IMR-90 (cell line): ENCODE measurements at regions not wholly inside any gene's neighbourhood (a gene's known extent, or its start where the extent isn't known, plus 50 kb on each side); places are given as distances from the start of the nearest gene placed in this dataset.

Experiments
- ATAC-seq: fragments of 200-7000 bp; cut with Tn5 transposase; 2 replicates; pipeline ENCODE4 v1.9.1; 2020; ENCODE audit warnings: low read depth, mild to moderate bottlenecking, moderate library complexity
- BruUV-seq: library from RNA; stranded (reverse); fragments of 400-500 nt; replicated peaks from 2 replicates; lab custom pipeline; 2021; lab: Mats Ljungman, UMichigan
- CTCF ChIA-PET: fragments of 300-600 bp; formaldehyde crosslinking; extraction: SDS; loops from one replicate; lab custom pipeline; 2021; ENCODE audit warnings: antibody characterized with exemption; lab: Yijun Ruan, JAX
- POLR2A ChIA-PET: fragments of 300-600 bp; sonication (Branson Sonifier 250); formaldehyde crosslinking; loops from one replicate; lab custom pipeline; 2022; ENCODE audit warnings: antibody characterized with exemption; ENCODE audit not compliant: unreplicated experiment; lab: Charles Lee
- DNase-seq: peaks from one replicate; pipeline ENCODE4 v3.0.0; 2013
- H2AFZ ChIP-seq: replicated peaks from 2 replicates; pipeline ENCODE3; 2013; ENCODE audit warnings: low read length, mild to moderate bottlenecking; ENCODE audit not compliant: poor library complexity
- H2AK5ac ChIP-seq: 2 replicates; pipeline ENCODE4 v1.6.1; 2013; ENCODE audit warnings: low read depth, low read length, inconsistent platforms
- H2AK9ac ChIP-seq: replicated peaks from 2 replicates; pipeline ENCODE3; 2013; ENCODE audit warnings: mild to moderate bottlenecking, low read depth, low read length, moderate library complexity; ENCODE audit not compliant: poor library complexity
- H2BK120ac ChIP-seq: 2 replicates; pipeline ENCODE4 v1.6.1; 2013; ENCODE audit warnings: low read depth, low read length, inconsistent platforms
- H2BK15ac ChIP-seq: 3 replicates; pipeline ENCODE4 v1.6.1; 2013; ENCODE audit warnings: low read depth, low read length, inconsistent platforms
- H2BK20ac ChIP-seq: 2 replicates; pipeline ENCODE4 v1.6.1; 2013; ENCODE audit warnings: low read depth, mild to moderate bottlenecking, inconsistent platforms, low read length, moderate library complexity
- H2BK5ac ChIP-seq: 2 replicates; pipeline ENCODE4 v1.6.1; 2013; ENCODE audit warnings: mild to moderate bottlenecking, low read depth, low read length, inconsistent platforms; ENCODE audit not compliant: poor library complexity, severe bottlenecking
- H3K14ac ChIP-seq: replicated peaks from 2 replicates; pipeline ENCODE4 v1.6.1; 2013; ENCODE audit warnings: low read depth, low read length, inconsistent platforms
- H3K18ac ChIP-seq: 2 replicates; pipeline ENCODE4 v1.6.1; 2013; ENCODE audit warnings: low read depth, low read length, control low read depth
- H3K23ac ChIP-seq: 2 replicates; pipeline ENCODE4 v1.6.1; 2013; ENCODE audit warnings: low read depth, low read length, inconsistent platforms
- H3K27ac ChIP-seq: 2 replicates; pipeline ENCODE4 v1.5.1; 2013; ENCODE audit warnings: mild to moderate bottlenecking, control low read depth, low read length; ENCODE audit not compliant: insufficient read depth
- H3K27me3 ChIP-seq: 2 replicates; pipeline ENCODE4 v1.6.1; 2013; ENCODE audit warnings: low read length; ENCODE audit not compliant: control insufficient read depth, insufficient read depth
- H3K36me3 ChIP-seq: 2 replicates; pipeline ENCODE4 v1.6.1; 2013; ENCODE audit warnings: low read length, mixed read lengths; ENCODE audit not compliant: control insufficient read depth, insufficient read depth
- H3K4ac ChIP-seq: 2 replicates; pipeline ENCODE4 v1.6.1; 2013; ENCODE audit warnings: low read depth, low read length, inconsistent platforms
- H3K4me1 ChIP-seq: 2 replicates; pipeline ENCODE4 v1.6.1; 2013; ENCODE audit warnings: low read length, mixed read lengths; ENCODE audit not compliant: control insufficient read depth, insufficient read depth
- H3K4me2 ChIP-seq: 2 replicates; pipeline ENCODE4 v1.6.1; 2013; ENCODE audit warnings: low read depth, mild to moderate bottlenecking, control low read depth, low read length, moderate library complexity
- H3K4me3 ChIP-seq: 2 replicates; pipeline ENCODE4 v1.5.1; 2013; ENCODE audit warnings: low read depth, mild to moderate bottlenecking, control low read depth, low read length, moderate library complexity; ENCODE audit not compliant: insufficient read depth
- H3K56ac ChIP-seq: 2 replicates; pipeline ENCODE4 v1.6.1; 2013; ENCODE audit warnings: low read length, inconsistent platforms; ENCODE audit not compliant: insufficient read depth; ENCODE audit errors: extremely low read depth
- H3K79me1 ChIP-seq, 2 experiments: 2 replicates each; pipeline ENCODE4 v1.6.1; 2013; ENCODE audit warnings: low read length in 2 of 2, inconsistent platforms in 1 of 2, low read depth in 1 of 2
- H3K9ac ChIP-seq: 2 replicates; pipeline ENCODE4 v1.6.1; 2013; ENCODE audit warnings: low read depth, low read length, control low read depth
- H3K9me1 ChIP-seq: 2 replicates; pipeline ENCODE4 v1.6.1; 2013; ENCODE audit warnings: low read length, inconsistent platforms; ENCODE audit not compliant: insufficient read depth
- H3K9me3 ChIP-seq: 2 replicates; pipeline ENCODE4 v1.6.1; 2013; ENCODE audit warnings: low read length; ENCODE audit not compliant: control insufficient read depth, insufficient read depth
- H4K20me1 ChIP-seq: 2 replicates; pipeline ENCODE4 v1.6.1; 2013; ENCODE audit warnings: low read length, inconsistent platforms; ENCODE audit not compliant: insufficient read depth
- H4K5ac ChIP-seq: 2 replicates; pipeline ENCODE4 v1.6.1; 2013; ENCODE audit warnings: mild to moderate bottlenecking, low read depth, low read length, control low read depth
- H4K8ac ChIP-seq, 2 experiments: 2 replicates each; pipeline ENCODE4 v1.6.1; 2013; ENCODE audit warnings: low read depth in 2 of 2, low read length in 2 of 2, control low read depth in 1 of 2, inconsistent platforms in 1 of 2
- H4K91ac ChIP-seq: 2 replicates; pipeline ENCODE4 v1.6.1; 2013; ENCODE audit warnings: low read depth, low read length, inconsistent platforms; ENCODE audit not compliant: insufficient read depth
- BHLHE40 ChIP-seq: fragments of 150-350 bp; IDR thresholded peaks from 2 replicates; pipeline ENCODE4 v1.6.1; 2016; ENCODE audit warnings: mild to moderate bottlenecking, low read depth, low read length
- CEBPB ChIP-seq: IDR thresholded peaks from 2 replicates; pipeline ENCODE4 v1.6.1; 2012; ENCODE audit warnings: low read depth, low read length, improper control_type of control experiment
- CHD1 ChIP-seq: IDR thresholded peaks from 2 replicates; pipeline ENCODE4 v1.6.1; 2012; ENCODE audit warnings: low read depth, low read length, improper control_type of control experiment
- CTCF ChIP-seq: conservative IDR thresholded peaks from 2 replicates; pipeline ENCODE4 v1.5.1; 2012; ENCODE audit warnings: mild to moderate bottlenecking, low read depth, low read length, improper control_type of control experiment
- ELK1 ChIP-seq: fragments of 150-350 bp; IDR thresholded peaks from 2 replicates; pipeline ENCODE4 v1.6.1; 2016; ENCODE audit warnings: low read depth, mild to moderate bottlenecking, low read length, moderate library complexity, borderline replicate concordance
- FOS ChIP-seq: fragments of 150-350 bp; IDR thresholded peaks from 2 replicates; pipeline ENCODE4 v1.6.1; 2016; ENCODE audit warnings: low read depth, low read length
- MAFK ChIP-seq: IDR thresholded peaks from 2 replicates; pipeline ENCODE4 v1.6.1; 2012; ENCODE audit warnings: low read depth, low read length, improper control_type of control experiment
- MAZ ChIP-seq: IDR thresholded peaks from 2 replicates; pipeline ENCODE4 v1.6.1; 2012; ENCODE audit warnings: low read depth, mild to moderate bottlenecking, low read length, improper control_type of control experiment, moderate library complexity, borderline replicate concordance
- MXI1 ChIP-seq: IDR thresholded peaks from 2 replicates; pipeline ENCODE4 v1.6.1; 2012; ENCODE audit warnings: low read depth, mild to moderate bottlenecking, low read length, moderate library complexity, borderline replicate concordance
- NFE2L2 ChIP-seq: fragments of 150-350 bp; IDR thresholded peaks from 2 replicates; pipeline ENCODE4 v1.6.1; 2016; ENCODE audit warnings: low read depth, mild to moderate bottlenecking, low read length
- POLR2A ChIP-seq: IDR thresholded peaks from 2 replicates; pipeline ENCODE4 v1.6.1; 2012; ENCODE audit warnings: mild to moderate bottlenecking, low read depth, low read length
- RAD21 ChIP-seq: IDR thresholded peaks from 2 replicates; pipeline ENCODE4 v1.6.1; 2012; ENCODE audit warnings: low read length, improper control_type of control experiment
- RCOR1 ChIP-seq: IDR thresholded peaks from 2 replicates; pipeline ENCODE4 v1.6.1; 2012; ENCODE audit warnings: mild to moderate bottlenecking, low read length, improper control_type of control experiment; ENCODE audit not compliant: insufficient replicate concordance
- RFX5 ChIP-seq: IDR thresholded peaks from 2 replicates; pipeline ENCODE4 v1.8.0; 2012; ENCODE audit warnings: low read depth, mild to moderate bottlenecking, low read length, moderate library complexity
- SMC3 ChIP-seq: fragments of 150-350 bp; IDR thresholded peaks from 2 replicates; pipeline ENCODE4 v1.6.1; 2016; ENCODE audit warnings: low read depth, mild to moderate bottlenecking, antibody characterized with exemption, low read length, moderate library complexity
- USF2 ChIP-seq: fragments of 150-350 bp; IDR thresholded peaks from 2 replicates; pipeline ENCODE4 v1.6.1; 2017; ENCODE audit warnings: mild to moderate bottlenecking, antibody characterized with exemption, low read length, low read depth
- dilution Hi-C: fragments of 300-500 bp; cut with HindIII; formaldehyde crosslinking; loops from one replicate; pipeline ENCODE4 v1.14.3; 2018; ENCODE audit warnings: low sequenced_read_pairs; ENCODE audit not compliant: unreplicated experiment
- in situ Hi-C: fragments of 300-500 bp; cut with MboI; formaldehyde crosslinking; loops from 3 replicates; pipeline ENCODE4 v1.14.3; 2019; ENCODE audit warnings: low sequenced_read_pairs, inconsistent platforms, mixed read lengths
- intact Hi-C: fragments of 100-400 bp; cut with micrococcal nuclease; formaldehyde crosslinking; loops from 2 replicates; pipeline ENCODE4 v1.10.0; 2022

GRCh38 chr17:15000661-15001060, 264.5 kb downstream of the PMP22 start:
- H2AFZ ChIP-seq, result no peak overlapping the region
- in situ Hi-C loops, result no loop called here
- ChIA-PET CTCF (no interaction called here), POLR2A (no interaction called here)
- H3K9me3 ChIP-seq, result no peaks in the 10 kb centered on the region
- intact Hi-C loops, result no loop called here
- no peak overlapping the region for H2BK5ac ChIP-seq
- no peaks in the 10 kb centered on the region for H4K20me1 ChIP-seq
- no peak overlapping the region for H4K8ac ChIP-seq
- dilution Hi-C loops, result no loop called here
- no peak overlapping the region for H4K91ac ChIP-seq
- H3K56ac ChIP-seq, result no peak overlapping the region
- no peaks in the 10 kb centered on the region for H3K36me3 ChIP-seq
- H2BK20ac ChIP-seq, result no peak overlapping the region
- H2AK9ac ChIP-seq, result no peak overlapping the region
- H3K27ac ChIP-seq, result no peak overlapping the region
- no peak overlapping the region for H3K4me3 ChIP-seq
- no peak overlapping the region for H3K18ac ChIP-seq
- no peaks in the 10 kb centered on the region for H3K9me1 ChIP-seq
- no peak overlapping the region for H2BK120ac ChIP-seq
- no peak for DNase-seq
- no peaks in the 10 kb centered on the region; the same call in 1 of the 2 replicates for H3K27me3 ChIP-seq
- H2BK15ac ChIP-seq, result no peak overlapping the region
- ATAC-seq, result no peak
- no peaks in the 10 kb centered on the region for H3K4me1 ChIP-seq
- BruUV-seq, result no TSS peak
- no peak overlapping the region for H3K23ac ChIP-seq
- H3K9ac ChIP-seq, result no peak overlapping the region
- H4K5ac ChIP-seq, result no peak overlapping the region
- no peak overlapping the region for H2AK5ac ChIP-seq
- TF ChIP-seq MAFK, result no peak
- TF ChIP-seq CEBPB, result no peak
- TF ChIP-seq RFX5, result no peak
- TF ChIP-seq USF2, result no peak
- no peak for TF ChIP-seq MAZ
- TF ChIP-seq MXI1, result no peak
- TF ChIP-seq CHD1, result no peak
- no peak for TF ChIP-seq NFE2L2
- no peak for TF ChIP-seq SMC3
- TF ChIP-seq CTCF, result no peak
- TF ChIP-seq POLR2A, result no peak
- TF ChIP-seq ELK1, result no peak
- TF ChIP-seq BHLHE40, result no peak
- TF ChIP-seq RCOR1, result no peak
- no peak for TF ChIP-seq RAD21
- no peak for TF ChIP-seq FOS
- no peaks in the 10 kb centered on the region for H3K79me1 ChIP-seq
- no peak overlapping the region for H3K4me2 ChIP-seq
- H3K14ac ChIP-seq, result no peak overlapping the region
- no peak overlapping the region for H3K4ac ChIP-seq
